ENCODE measurements at regions not wholly inside any gene's neighbourhood (a gene's known extent, or its start where the extent isn't known, plus 50 kb on each side); places are given as distances from the start of the nearest gene placed in this dataset.
"Not testable (repeated sequence)": the region's sequence is repeated elsewhere in the genome, so short reads cannot be mapped to it uniquely, and the experiment has no call there.

GRCh38 chr15:62413786-62414185 lies 248.7 kb upstream of the C2CD4B start:
- DNase-seq, result no peak

- no peak for DNase-seq
Measured at GRCh38 chr15:62415498-62415897, 250.4 kb upstream of the C2CD4B start.

GRCh38 chr15:62416526-62416925 lies 251.4 kb upstream of the C2CD4B start:
- DNase-seq, result no peak

GRCh38 chr15:62417439-62417838 lies 252.4 kb upstream of the C2CD4B start:
- no peak for DNase-seq

- DNase-seq, result not testable (repeated sequence)
Measured at GRCh38 chr15:62418496-62418895, 253.4 kb upstream of the C2CD4B start.

- DNase-seq, result no peak
Measured at GRCh38 chr15:62419192-62419591, 254.1 kb upstream of the C2CD4B start.

GRCh38 chr15:62420371-62420770 lies 255.3 kb upstream of the C2CD4B start:
- DNase-seq, result not testable (repeated sequence)

- no peak for DNase-seq
Measured at GRCh38 chr15:62421289-62421688, 256.2 kb upstream of the C2CD4B start.

- no peak for DNase-seq
Measured at GRCh38 chr15:62426387-62426956, 261.4 kb upstream of the C2CD4B start.

GRCh38 chr15:62428259-62428658 lies 263.2 kb upstream of the C2CD4B start:
- DNase-seq, result no peak

- no peak for DNase-seq
Measured at GRCh38 chr15:62428851-62429598, 263.9 kb upstream of the C2CD4B start.

- no peak for DNase-seq
Measured at GRCh38 chr15:62430056-62430455, 265.0 kb upstream of the C2CD4B start.

- no peak for DNase-seq
Measured at GRCh38 chr15:62430552-62430951, 265.5 kb upstream of the C2CD4B start.

GRCh38 chr15:62431008-62431797 lies 266.1 kb upstream of the C2CD4B start:
- DNase-seq, result no peak

GRCh38 chr15:62431817-62432216 lies 266.7 kb upstream of the C2CD4B start:
- no peak for DNase-seq

GRCh38 chr15:62432702-62433398 lies 267.8 kb upstream of the C2CD4B start:
- DNase-seq, result no peak

GRCh38 chr15:62436235-62436634 lies 271.1 kb upstream of the C2CD4B start:
- no peak for DNase-seq

GRCh38 chr15:62437753-62438152 lies 272.7 kb upstream of the C2CD4B start:
- no peak for DNase-seq

- no peak for DNase-seq
Measured at GRCh38 chr15:62439543-62440016, 274.5 kb upstream of the C2CD4B start.

GRCh38 chr15:62440362-62441105 lies 275.4 kb upstream of the C2CD4B start:
- DNase-seq, result no peak

GRCh38 chr15:62444104-62445022 lies 279.3 kb upstream of the C2CD4B start:
- DNase-seq, result no peak
